K562 (cell line): ENCODE measurements at regions not wholly inside any gene's neighbourhood (a gene's known extent, or its start where the extent isn't known, plus 50 kb on each side); places are given as distances from the start of the nearest gene placed in this dataset.
A peak's percentile ranks its signal among the peaks of the same experiment; 100 is the strongest.

ENCODE experiments used
- ATAC-seq: fragments of 200-7000 bp; cut with Tn5 transposase; 3 replicates; pipeline ENCODE4 v1.9.1; 2020; ENCODE audit warnings: moderate library complexity
- BruUV-seq: library from RNA; stranded (reverse); fragments of 400-500 nt; replicated peaks from 2 replicates; lab custom pipeline; 2021; lab: Mats Ljungman, UMichigan
- CTCF ChIA-PET: fragments of 300-600 bp; formaldehyde crosslinking; extraction: SDS; loops from one replicate; lab custom pipeline; 2021; ENCODE audit warnings: low intra/inter-chr PET ratio; lab: Yijun Ruan, JAX
- POLR2A ChIA-PET: fragments of 300-600, 350-650 bp; sonication (Branson Sonifier 250); formaldehyde crosslinking; extraction: SDS; loops from one replicate; lab custom pipeline; 2021; ENCODE audit warnings: antibody characterized with exemption, inconsistent platforms; lab: Yijun Ruan, JAX
- DNase-seq, 4 experiments: peaks; one replicate each; pipeline versions ENCODE4 v3.0.0 to v3.0.0-alpha.2; 2011 to 2018; ENCODE audit warnings: low spot score in 3 of 4, mixed read lengths in 3 of 4; ENCODE audit errors: extremely low read depth in 1 of 4
- FAIRE-seq: peaks from 2 replicates; lab custom pipeline; 2011; peaks lifted over from hg19 to GRCh38; lab: Jason Lieb, UNC
- H2AFZ ChIP-seq: 2 replicates; pipeline ENCODE4 v1.6.0; 2011; ENCODE audit warnings: low read depth, low read length, control low read depth, inconsistent platforms
- H3K27ac ChIP-seq: fragments of 200-600 bp; 3 replicates; pipeline ENCODE4 v1.8.0; 2011; ENCODE audit warnings: low read depth, mild to moderate bottlenecking, control low read depth, inconsistent platforms, low read length, moderate library complexity, mixed read lengths; ENCODE audit errors: extremely low read depth
- H3K27me3 ChIP-seq, 2 experiments: fragments of 300-600 bp in 1 of 2; 2 replicates in 1 of 2; 3 replicates in 1 of 2; pipeline versions ENCODE4 v1.6.0 to v1.8.0; 2011; ENCODE audit warnings: inconsistent platforms in 2 of 2, low read length in 2 of 2, mild to moderate bottlenecking in 1 of 2, mixed read lengths in 1 of 2, moderate library complexity in 1 of 2; ENCODE audit not compliant: control insufficient read depth in 2 of 2, insufficient read depth in 2 of 2
- H3K36me3 ChIP-seq: fragments of 300-600 bp; 3 replicates; pipeline ENCODE4 v1.8.0; 2011; ENCODE audit warnings: mild to moderate bottlenecking, low read length, inconsistent platforms; ENCODE audit not compliant: control insufficient read depth, insufficient read depth
- H3K4me1 ChIP-seq, 2 experiments: fragments of 200-600 bp in 1 of 2; replicated peaks in 1 of 2; 2 replicates in 1 of 2; 3 replicates in 1 of 2; pipeline versions ENCODE4 v1.5.1 to v1.8.0; 2011; ENCODE audit warnings: inconsistent platforms in 2 of 2, low read length in 2 of 2, mild to moderate bottlenecking in 1 of 2, mixed read lengths in 1 of 2, moderate library complexity in 1 of 2; ENCODE audit not compliant: control insufficient read depth in 2 of 2, insufficient read depth in 2 of 2
- H3K4me2 ChIP-seq: 2 replicates; pipeline ENCODE4 v1.6.1; 2011; ENCODE audit warnings: low read length, control low read depth, inconsistent platforms, mixed read lengths; ENCODE audit not compliant: insufficient read depth
- H3K4me3 ChIP-seq: fragments of 200-600 bp; sonication (generic), shearing (Covaris generic); 2 replicates; pipeline ENCODE4 v1.5.1; 2016; ENCODE audit warnings: control low read depth, inconsistent platforms
- H3K79me2 ChIP-seq: fragments of 200-600 bp; 3 replicates; pipeline ENCODE4 v1.8.0; 2011; ENCODE audit warnings: low read length, inconsistent platforms; ENCODE audit not compliant: control insufficient read depth, insufficient read depth
- H3K9ac ChIP-seq, 2 experiments: 2 replicates each; pipeline versions ENCODE4 v1.6.0 to v1.6.1; 2011; ENCODE audit warnings: low read depth in 2 of 2, low read length in 2 of 2, control low read depth in 1 of 2, inconsistent platforms in 1 of 2, mild to moderate bottlenecking in 1 of 2, mixed read lengths in 1 of 2; ENCODE audit not compliant: insufficient read depth in 1 of 2
- H3K9me1 ChIP-seq: one replicate; pipeline ENCODE4 v1.6.0; 2011; ENCODE audit warnings: inconsistent platforms, mild to moderate bottlenecking, low read length, moderate library complexity; ENCODE audit not compliant: control insufficient read depth, insufficient read depth
- H3K9me3 ChIP-seq: replicated peaks from 2 replicates; pipeline ENCODE4 v1.5.1; 2011; ENCODE audit warnings: low read depth, low read length, inconsistent platforms; ENCODE audit not compliant: control insufficient read depth, insufficient read depth
- H4K20me1 ChIP-seq: replicated peaks from 2 replicates; pipeline ENCODE4 v1.6.1; 2011; ENCODE audit warnings: low read length, inconsistent platforms, mixed read lengths; ENCODE audit not compliant: control insufficient read depth, insufficient read depth
- BCLAF1 ChIP-seq, 2 experiments: fragments of 450-650 bp in 1 of 2; IDR thresholded peaks; 2 replicates each; pipeline ENCODE4 v1.6.1; 2011 to 2017; ENCODE audit warnings: low read depth in 2 of 2, antibody characterized with exemption in 1 of 2, borderline replicate concordance in 1 of 2, low read length in 1 of 2, mild to moderate bottlenecking in 1 of 2, mixed read lengths in 1 of 2; ENCODE audit not compliant: control insufficient read depth in 1 of 2
- ETS1 ChIP-seq: conservative IDR thresholded peaks from 2 replicates; pipeline ENCODE4 v1.6.1; 2011; ENCODE audit warnings: low read depth, mild to moderate bottlenecking, low read length; ENCODE audit not compliant: control insufficient read depth
- GTF2F1 ChIP-seq: IDR thresholded peaks from 2 replicates; pipeline ENCODE4 v1.6.1; 2011; ENCODE audit warnings: low read depth, low read length, improper control_type of control experiment
- WGBS: fragments of 100-300 bp; shearing (Covaris generic); methylation state at CpG from one replicate; pipeline ENCODE4 v1.1.6; 2016; ENCODE audit warnings: low coverage, mixed read lengths; ENCODE audit not compliant: insufficient coverage; ENCODE audit errors: missing lambda C conversion rate; 5-methylcytosine and 5-hydroxymethylcytosine counted together
- in situ Hi-C: fragments of 300-500 bp; cut with MboI; formaldehyde crosslinking; loops from 4 replicates; pipeline ENCODE4 v1.15.0; 2018; ENCODE audit warnings: inconsistent platforms, mixed read lengths
- intact Hi-C: fragments of 100-400 bp; cut with micrococcal nuclease; formaldehyde crosslinking; loops from 2 replicates; pipeline ENCODE4 v1.14.2; 2022

GRCh38 chr9:92181296-92181695 lies 66.1 kb upstream of the SPTLC1 start:
- ChIA-PET CTCF (no interaction called here), POLR2A (interaction anchor here (1.0 to 2.0 kb wide), 2 partner anchors 9 to 12 kb away, joined by 3 to 9 read pairs; no protein-coding TSS in a partner anchor)
- Histone ChIP-seq H3K27ac (peak overlapping the region; percentile 43; the same call in 1 of the 3 replicates), H3K36me3 (no peaks in the 10 kb centered on the region), H3K9me1 (no peaks in the 10 kb centered on the region), H3K4me1 (peaks cover 23 to 37% of the 10 kb centered on the region in 2 experiments), H3K4me3 (no peak overlapping the region), H3K9me3 (peaks cover 5% of the 10 kb centered on the region), H4K20me1 (no peaks in the 10 kb centered on the region), H3K79me2 (no peaks in the 10 kb centered on the region), H3K9ac (peak overlapping the region in 1 of 2 experiments; percentile 81; a peak in 2 of 4 replicates), H3K27me3 (no peaks in the 10 kb centered on the region), H3K4me2 (no peak overlapping the region), H2AFZ (peak overlapping the region; percentile 81)
- WGBS, result 52% methylated on average over 4 of the region's 4 CpGs
- no peak for TF ChIP-seq ETS1
- TF ChIP-seq BCLAF1 (IDR thresholded peaks at IDR 0.05; ENCODE audit: borderline replicate concordance in 1 of 2, control insufficient read depth in 1 of 2, low read depth in 2 of 2, low read length in 1 of 2), result no peak
- no peak for TF ChIP-seq GTF2F1
- FAIRE-seq, result no peak
- DNase-seq, result no peak
- no TSS peak for BruUV-seq
- intact Hi-C loops (no loop called here), in situ Hi-C loops (no loop called here)
- ATAC-seq, result no peak; the same call in 2 of the 3 replicates
